ENCODE measurements at regions not wholly inside any gene's neighbourhood (a gene's known extent, or its start where the extent isn't known, plus 50 kb on each side); places are given as distances from the start of the nearest gene placed in this dataset.

DNA sequence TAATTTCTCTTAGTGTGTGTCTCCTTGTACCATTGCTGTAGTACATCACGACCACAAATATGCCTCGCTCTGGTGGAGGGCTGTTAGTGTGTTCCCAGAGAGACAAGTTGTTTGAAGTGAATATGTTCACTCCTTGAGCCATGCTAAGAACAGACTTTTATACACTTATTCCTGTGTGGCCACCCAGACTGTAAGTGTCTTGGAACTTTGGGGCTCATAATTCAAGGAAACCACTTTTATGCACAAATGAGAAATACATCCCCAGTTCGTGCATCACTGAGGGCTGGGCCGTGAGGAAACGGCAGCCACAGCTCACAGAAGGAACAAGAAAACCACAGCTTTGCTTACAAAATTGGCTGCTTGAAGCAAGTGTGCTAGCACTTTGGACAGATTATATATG, 362.2 kb upstream of the DDHD1 start:
- DNase-seq (ENCODE audit: low spot score) = no peak

DNA sequence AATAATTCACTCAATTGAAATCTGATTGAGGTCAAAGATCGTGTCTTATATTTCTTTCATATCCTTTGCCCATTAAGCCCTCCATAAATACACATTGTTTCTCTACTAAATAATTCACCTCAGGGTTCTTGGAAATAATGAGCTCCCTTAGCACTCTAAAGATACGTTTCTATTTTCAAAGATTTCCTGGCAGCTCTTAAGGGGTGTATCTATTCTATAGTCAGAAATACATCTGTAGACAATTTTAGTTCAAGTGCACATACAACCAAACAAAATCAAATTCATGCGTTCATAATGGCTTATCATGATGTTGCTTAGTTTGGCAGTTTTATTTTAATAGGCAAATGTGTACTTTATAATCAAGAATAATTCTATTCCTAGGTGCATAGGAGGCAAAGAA, 361.1 kb upstream of the DDHD1 start:
- DNase-seq (ENCODE audit: low spot score) = no peak

DNA sequence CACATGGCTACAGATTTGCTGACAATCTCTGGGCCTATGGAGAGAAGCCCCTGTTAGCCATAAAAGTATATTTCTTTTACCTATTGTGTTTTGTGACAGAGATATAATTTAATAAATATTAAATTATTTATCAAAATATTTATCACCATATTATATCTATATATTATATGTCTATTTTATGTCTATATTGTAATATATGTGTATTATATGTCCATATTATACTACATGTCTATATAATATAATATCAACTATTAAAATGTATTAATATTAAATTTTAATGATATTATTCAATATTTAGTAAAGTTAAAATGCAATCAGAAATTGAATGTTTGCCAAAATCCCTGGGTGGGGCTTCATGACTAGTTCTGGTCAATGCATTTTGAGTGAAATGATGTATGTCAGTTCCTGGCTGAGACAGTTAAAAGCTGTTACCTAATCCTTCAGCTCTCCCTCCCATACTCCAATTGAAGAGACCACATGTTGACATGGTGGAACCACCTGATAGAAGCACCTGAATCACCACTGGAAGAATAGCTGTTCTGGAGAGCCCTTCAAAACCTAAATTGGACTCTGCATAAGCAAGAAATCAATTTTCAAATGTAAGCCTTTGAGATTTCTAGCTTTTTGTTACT, 357.3 kb upstream of the DDHD1 start:
- no peak for DNase-seq (ENCODE audit: low spot score)

DNA sequence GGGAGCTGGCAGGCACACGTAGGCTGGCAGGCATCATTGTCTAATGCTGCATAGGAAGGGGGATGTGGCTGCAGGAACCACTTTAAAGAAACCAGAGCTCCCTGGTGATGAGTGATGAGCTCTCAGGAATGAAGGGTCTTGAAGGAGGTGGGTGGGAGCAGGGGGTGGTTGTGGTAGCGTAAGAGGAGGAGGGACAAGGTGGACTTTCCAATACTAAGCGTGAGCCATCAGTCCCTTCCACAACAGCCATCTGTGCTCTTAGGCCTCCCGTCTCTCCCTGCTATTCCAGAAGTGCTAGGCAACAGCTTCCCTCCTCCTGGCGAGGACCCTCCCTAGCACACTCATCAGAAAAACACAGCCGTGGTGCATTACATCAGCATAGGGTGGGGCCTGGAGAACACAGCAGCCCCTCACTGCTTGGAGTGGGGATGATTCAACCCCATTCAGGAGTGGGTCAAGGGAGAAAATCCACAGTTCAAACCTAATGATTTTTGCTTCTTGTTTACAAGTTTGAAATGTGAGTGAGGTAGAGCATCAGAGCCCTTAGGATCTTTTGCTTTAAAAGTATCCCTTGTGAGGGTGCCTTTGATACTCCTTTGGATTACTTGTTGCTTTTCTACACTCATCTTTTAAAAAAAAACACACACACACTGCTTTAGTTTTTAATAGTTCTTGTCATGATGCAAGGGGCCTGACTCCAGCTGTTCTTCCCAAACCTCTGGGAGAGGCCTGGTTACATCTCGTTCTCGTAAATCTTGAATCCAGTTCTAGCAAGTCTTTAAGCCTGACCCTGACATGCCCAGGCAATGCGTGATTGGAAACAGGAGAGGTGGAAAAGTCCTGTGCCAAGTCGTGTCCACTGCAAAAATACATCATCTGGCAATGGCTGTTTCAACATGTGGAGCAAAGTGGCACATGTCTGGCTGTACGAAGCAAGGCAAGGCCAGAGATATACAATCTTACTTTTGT, 356.4 kb upstream of the DDHD1 start:
- DNase-seq (ENCODE audit: low spot score) = no peak

DNA sequence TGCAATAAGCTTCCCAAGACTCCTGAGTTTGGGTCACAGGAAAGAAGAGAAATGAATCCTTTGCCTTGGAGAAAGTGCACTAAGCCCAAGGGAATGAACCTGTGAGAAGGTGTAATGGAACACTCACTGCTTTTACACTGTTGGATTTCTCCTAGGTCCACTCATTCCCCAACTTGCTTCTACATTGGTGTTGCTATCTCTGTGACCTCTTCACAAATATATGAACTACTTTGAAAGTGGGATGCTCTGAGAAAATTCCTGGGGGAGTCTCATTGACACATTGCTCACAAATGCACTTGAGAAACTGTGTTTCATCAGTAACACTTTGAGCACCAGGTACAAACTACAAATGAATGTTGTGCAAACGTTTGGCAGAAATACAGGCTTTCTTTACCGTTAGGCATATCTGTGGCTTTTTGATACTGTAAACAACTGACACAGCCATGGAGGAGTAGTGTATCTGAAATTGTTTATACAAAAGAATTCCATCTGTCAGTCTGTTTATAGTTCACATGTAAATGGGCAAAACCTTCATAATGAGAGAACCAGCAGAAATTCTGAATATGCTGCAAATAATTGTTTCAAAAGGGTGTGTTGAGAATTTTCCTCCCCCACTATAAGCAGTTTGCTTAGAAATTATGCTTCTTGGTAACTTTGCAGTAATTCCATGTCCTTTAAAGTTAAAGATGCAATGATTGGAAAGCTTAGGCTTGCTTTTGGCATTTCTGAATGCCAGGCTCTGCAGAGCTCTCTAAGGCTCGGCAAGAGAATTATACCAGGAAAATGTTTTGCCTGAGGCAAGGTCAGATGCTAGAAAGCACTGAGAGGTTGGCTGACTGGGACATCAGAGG, 348.5 kb upstream of the DDHD1 start:
- DNase-seq (ENCODE audit: low spot score) = no peak

DNA sequence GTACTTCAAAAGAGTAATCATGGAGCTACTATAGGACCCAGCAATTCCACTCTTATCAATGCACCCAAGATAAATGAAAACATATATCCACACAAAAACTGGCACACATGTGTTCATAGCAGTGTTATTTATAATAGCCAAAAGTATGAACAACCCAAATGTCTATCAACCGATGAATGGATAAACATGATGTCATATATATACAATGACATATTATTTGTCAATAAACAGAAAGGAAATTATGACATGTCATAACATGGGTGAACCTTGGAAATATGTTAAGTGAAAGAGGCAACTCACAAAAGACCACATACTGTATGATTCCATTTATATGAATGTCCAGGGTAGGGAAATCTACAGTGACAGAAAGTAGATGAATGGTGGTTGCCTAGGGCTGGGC, 347.1 kb upstream of the DDHD1 start:
- no peak for DNase-seq (ENCODE audit: low spot score)

DNA sequence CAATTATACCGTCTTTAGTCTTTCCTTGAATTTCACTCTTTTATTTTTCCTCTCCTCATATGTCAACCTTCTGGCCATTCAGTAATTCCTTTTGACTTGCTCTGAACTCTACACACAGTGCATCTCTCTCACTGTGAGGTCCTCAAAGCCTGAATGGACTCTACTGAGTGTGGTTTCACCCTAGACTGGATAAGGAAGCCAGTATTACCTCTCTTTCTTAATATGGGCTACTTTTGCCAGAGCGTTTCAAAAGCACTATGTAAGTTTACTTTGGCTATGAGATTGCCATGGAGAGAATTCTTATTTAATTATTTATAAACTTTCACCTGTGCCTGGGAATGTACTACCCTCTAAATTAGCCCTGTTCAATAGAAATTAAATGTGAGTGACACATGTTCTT, 343.5 kb upstream of the DDHD1 start:
- no peak for DNase-seq (ENCODE audit: low spot score)

DNA sequence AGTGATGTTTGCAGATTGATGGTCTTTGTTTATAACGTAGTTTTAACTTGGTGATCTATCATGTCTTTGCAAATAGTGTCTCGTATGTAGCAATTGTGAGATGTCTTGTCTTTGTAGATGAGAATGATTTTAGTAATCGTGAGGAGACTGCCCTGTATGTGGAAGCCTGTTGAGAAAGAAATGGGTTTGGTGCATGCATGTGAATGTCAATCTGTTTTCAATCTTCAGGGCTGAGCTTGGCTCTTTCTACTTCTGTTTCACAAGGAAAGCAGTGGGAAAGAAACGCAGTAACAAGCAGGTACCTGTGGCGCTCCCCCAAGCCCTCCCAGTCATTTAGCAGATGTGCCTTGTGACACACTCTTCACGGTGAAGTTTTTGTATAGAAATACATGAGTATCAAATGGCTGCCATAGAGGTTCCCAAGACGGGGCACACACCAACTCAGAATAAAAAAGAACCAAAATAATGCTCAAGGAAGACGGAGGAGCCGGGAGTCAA, 342.8 kb upstream of the DDHD1 start:
- DNase-seq (ENCODE audit: low spot score) = no peak

DNA sequence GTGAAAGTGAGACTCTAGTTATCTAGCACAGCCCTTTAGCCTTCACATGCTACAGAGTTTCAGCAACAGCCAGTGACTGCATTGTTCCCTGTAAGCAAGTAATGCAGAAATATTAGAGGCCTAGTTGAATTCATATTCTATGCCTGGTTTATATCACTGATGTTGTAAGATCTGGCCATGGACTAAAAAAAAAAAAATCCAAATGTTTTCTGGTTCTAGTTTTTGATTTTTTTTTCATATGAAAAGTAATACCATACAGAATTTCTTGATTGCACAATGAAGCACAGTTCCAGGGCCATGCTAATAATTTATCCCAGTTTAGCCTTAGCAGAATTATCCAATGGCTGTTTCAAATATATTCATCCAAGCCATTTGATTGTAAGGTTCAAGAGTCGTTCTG, 341.5 kb upstream of the DDHD1 start:
- no peak for DNase-seq (ENCODE audit: low spot score)

DNA sequence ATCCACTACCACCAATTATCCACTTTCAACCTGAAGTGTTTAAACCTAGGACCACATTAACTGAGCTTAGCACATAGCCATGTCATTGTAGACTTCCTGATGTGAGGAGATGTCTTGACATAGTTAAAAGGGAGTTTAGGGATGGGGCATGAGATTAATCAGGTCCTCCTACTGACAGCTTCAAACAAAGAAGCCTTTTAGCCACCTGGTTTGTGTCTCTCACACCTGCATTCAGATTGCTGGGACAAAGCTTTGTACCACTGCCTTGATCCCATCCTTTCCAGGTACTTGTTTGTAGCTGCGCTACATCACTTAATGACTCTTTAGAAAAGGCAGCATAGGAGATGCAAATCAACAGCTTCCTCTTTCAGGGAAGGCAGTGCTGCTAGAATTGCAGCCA, 340.7 kb upstream of the DDHD1 start:
- DNase-seq (ENCODE audit: low spot score) = no peak

DNA sequence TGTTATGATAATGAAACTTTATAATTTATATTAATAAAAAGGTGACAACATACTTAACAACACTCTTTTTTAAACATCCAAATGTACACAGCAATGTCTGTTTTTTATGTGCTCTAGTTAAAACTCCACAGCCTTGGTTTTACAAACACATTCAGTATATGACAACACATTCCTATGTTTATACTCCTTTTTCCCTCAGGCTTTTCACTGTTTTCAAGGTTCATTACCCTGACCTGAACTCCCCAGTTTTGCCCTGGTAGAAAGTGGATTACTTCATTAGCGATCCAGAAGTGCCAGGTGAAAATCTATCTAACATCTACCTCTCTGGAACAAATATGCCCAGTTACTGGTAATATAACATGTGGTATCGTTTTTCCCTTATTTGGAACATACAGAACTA, 340.2 kb upstream of the DDHD1 start:
- no peak for DNase-seq (ENCODE audit: low spot score)

DNA sequence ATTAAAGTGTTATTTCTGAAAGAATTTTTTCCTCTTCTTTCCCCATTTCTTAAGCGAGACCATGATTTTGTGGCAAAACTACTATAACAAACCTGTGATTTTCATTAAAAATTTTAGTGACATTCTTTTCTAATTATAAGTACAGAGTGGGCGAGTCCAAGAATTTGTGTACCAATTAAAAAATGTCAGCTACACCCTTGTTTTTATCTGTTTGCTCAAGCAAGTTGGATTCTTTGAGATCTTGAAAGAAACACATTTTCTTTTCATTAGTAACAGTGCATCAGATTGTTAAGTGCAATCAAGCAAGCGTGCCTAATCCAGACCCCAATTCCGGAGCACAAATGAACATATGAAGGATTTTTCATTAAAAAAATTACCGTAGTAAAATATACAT, 338.8 kb upstream of the DDHD1 start:
- DNase-seq (ENCODE audit: low spot score) = no peak

DNA sequence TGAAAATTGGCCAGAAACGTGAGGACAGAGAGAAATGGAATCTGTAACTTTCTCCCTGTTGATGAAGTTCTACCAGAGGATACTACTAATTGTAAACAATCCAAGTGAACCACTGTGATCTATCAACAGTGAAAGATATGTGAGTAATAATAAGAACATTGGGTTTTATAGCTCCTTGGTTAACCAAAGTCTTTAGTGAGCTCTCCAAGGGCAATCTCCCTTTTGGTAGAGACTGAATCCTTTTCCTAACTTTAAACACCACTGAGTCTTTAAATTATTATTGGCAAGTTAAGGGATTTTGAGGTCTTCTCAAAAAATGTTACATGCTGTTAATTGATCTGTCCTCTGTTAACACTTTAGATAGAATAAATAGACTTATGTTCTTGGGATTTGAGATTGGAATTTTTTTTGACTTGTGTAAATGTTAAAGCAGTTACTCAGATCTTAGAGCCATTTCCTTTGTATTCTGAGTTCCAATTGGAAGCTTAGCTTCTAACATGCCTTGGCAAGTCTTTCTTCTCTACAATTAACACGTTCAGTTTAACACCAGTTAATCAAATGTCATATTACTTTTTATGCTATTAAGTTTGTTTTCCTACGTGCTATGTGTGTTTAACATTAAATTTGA, 338.2 kb upstream of the DDHD1 start:
- DNase-seq (ENCODE audit: low spot score) = no peak

DNA sequence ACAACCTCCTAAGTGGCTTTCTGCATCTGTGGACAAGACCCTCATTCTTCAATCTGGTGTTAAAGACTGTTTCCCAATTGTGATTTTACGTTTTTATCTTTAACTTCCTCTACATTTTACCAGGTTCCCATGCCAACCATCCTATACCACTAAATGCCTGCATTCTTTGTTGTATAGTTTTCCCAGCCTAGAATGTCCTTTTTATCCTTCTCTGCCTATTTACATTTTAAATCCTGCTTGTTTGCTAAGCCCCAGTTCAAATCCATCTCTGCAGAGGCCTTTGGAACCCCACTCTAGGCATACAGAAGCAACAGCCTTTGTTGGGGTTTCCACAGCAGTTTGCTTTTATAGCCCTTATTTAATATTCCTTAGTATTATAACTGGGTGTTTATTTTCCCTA, 325.1 kb upstream of the DDHD1 start:
- DNase-seq (ENCODE audit: low spot score) = no peak

DNA sequence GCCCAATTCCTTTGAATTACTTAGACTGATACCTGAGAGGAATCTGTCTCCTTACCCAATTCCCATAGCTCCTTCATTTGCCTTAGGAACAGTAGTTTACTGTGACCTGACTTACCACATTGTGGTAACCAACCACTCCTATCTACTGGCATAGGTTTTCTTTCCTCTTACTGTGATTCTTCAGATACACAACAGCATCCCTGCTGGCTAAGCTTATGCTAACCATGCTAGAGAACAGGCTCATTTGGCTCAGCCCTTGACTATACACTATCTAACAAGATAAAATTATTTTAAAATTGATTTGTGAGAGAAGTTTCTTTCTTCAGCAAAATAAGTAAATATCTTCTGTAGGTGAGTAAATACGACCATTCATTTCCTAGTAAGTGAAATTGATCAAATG, 320.4 kb upstream of the DDHD1 start:
- DNase-seq (ENCODE audit: low spot score) = no peak

DNA sequence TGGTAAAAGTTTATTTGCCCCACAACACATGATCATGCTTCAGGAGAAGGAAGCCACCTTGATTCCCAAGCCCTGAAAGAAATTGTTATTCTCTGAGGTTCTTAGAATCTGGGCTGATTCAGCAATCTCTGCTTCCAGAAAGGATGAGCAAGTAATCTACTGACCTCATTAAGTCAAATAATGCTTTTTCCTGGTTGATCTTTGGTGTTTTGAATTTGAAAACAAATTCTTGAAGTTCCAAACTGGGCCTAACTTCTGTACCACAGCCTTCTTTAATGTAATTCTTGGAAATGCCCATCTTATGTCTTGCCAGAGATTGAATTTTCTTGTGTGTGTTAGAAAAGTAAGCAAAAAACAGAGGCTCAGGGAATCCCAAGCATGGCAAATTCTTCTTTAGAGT, 319.2 kb upstream of the DDHD1 start:
- no peak for DNase-seq (ENCODE audit: low spot score)

DNA sequence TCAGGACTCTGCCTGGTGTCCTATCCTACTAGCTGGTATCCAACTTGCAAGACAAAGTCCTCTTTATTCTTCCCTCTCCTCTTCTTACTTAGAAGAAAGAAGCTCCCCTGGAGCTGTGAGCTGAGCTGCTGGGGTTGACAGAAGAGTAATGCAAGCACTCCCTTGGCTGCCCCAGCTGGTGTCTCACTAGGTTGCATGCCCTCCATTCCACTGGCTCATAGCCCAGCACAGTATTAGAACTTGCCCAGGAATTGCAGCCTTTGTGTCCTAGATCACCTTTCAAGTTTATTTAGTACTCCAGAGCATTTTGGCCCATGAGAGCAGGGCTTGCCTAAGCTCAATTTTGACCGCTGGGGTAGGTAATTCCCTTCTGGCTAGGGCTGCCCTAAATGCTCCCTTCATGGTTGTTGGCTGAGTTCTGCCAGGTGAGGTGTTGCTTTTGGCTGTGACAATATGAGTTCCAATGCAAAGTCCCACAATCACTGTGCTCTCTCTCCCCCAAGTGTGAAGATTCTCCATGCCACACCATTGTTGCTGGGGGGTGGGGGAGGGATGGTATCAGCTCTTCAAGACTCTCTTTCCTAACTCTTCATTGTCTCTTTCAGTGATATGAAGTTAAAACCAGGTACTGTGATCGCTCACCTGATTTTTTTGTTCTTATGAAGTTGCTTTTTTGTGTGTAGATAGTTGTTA, 317.4 kb upstream of the DDHD1 start:
- no peak for DNase-seq (ENCODE audit: low spot score)

DNA sequence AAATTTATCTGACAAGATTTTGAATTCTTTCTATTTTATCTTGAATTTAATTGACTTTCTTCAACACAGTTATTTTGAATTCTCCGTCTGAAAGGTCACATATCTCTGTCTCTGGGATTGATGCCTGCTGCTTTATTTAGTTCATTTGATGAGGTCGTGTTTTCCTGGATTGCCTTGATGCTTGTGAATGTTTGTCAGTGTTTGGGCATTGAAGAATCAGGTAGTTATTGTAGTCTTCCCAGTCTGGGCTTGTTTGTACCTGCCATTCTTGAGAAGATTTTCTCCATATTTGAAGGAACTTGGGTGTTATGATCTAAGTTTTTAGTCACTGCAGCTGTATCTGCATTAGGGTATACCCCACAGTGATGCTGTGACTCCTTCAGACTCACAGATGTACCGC, 315.8 kb upstream of the DDHD1 start:
- no peak for DNase-seq (ENCODE audit: low spot score)

DNA sequence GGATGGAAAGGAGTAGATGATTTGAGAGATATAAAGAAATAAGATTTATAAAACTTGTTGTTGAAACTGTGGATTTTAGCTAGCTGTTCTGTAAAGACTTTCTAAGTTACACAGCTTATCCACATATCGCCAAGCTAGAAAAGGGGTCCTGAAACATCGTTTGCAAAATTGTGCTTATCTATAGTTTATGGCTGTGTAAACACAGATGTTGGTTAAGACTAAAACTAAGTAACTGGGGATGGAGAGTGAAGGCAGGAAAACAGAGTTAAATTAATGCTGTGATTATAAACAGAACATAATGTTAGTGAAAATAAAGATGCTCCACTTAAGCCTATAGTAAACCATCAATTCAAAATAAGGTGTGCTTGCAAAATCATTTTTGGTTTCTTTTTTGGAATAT, 311.3 kb upstream of the DDHD1 start:
- no peak for DNase-seq (ENCODE audit: low spot score)

DNA sequence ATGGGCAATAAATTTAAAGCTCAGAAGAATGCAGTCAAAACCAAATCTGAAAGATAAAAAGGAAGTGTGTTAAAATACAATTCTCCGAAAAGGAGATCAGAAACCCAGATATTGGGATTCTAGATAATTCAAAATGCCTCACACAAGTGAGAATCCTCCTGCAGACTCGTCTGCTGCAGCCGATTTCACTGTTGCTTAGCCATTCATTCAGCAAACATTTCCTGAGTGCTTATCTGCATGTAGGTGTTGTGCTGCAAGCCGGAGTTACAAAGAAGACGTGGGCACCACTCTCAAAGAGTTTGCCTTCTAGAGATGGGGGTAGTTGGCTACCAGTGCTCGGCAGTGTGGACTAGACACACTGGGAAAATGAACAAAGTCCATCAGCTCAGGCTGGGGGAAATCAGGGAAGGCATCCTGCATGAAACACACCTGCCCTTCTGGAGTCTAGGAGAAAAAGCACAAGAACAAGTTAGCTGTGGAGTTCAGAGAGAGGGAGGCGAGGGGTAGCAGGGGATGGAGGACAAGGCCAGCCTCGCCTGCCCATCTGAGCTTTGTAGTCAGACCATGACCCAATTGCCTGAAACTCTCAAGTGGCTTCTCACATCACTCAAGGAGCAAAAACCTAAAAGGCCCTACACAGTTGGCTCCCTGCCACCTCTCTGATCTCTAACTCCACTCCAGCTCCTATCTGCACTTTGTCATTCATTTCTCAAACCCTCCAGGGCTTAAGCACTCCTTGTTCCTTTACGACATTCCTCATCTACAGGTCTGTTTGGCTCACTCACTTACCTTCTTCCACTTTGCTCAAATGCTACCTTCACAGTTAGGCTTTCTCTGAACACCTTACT, 310.0 kb upstream of the DDHD1 start:
- no peak for DNase-seq (ENCODE audit: low spot score)

DNA sequence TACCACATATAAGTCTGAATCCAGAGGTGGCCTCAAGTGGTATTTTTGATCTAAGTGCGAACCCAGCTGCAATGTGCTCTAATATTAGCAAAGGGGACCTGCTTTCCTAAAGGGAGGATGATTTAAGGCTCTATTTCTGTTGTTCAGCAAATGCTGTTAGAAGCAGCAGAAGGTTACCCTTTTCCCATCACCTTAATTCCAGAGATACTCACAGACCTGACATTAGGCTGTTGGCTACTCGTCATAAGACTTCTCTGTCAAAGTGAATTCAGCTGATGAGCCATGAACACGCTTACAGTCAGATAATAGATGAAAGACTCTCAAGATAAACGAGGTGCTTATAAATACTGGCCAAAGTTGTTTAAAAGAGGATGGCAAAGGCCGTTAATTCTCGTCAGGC, 308.7 kb upstream of the DDHD1 start:
- no peak for DNase-seq (ENCODE audit: low spot score)
